Right atrium auricular region (tissue), 2 donors: ENCODE measurements at regions not wholly inside any gene's neighbourhood (a gene's known extent, or its start where the extent isn't known, plus 50 kb on each side); places are given as distances from the start of the nearest gene placed in this dataset.

Source experiments
- DNase-seq: peaks from one replicate; pipeline ENCODE4 v3.0.0-alpha.2; 2019; ENCODE audit warnings: low spot score
- H3K27ac ChIP-seq, 2 donors: fragments of 200-600 bp; sonication (generic); 1 replicate in 1 of 2; 2 replicates in 1 of 2; pipeline ENCODE4 v1.5.1; 2016 to 2019
- H3K27me3 ChIP-seq, 2 donors: fragments of 200-600 bp; sonication (generic); one replicate each; pipeline versions ENCODE4 v1.5.1 to v1.6.0; 2017 to 2019
- H3K36me3 ChIP-seq: fragments of 200-600 bp; sonication (generic); one replicate; pipeline ENCODE4 v1.5.1; 2016
- H3K4me1 ChIP-seq, 2 donors: fragments of 200-600 bp; sonication (generic); one replicate each; pipeline versions ENCODE4 v1.5.1 to v1.6.0; 2017 to 2019
- H3K4me3 ChIP-seq, 2 donors: fragments of 200-600 bp; sonication (generic); 1 replicate in 1 of 2; 2 replicates in 1 of 2; pipeline ENCODE4 v1.5.1; 2017 to 2019; ENCODE audit warnings: mild to moderate bottlenecking in 1 of 2, moderate library complexity in 1 of 2
- H3K9me3 ChIP-seq, 2 donors: fragments of 200-600 bp; sonication (generic); one replicate each; pipeline ENCODE4 v1.5.1; 2019
- TF ChIP-seq, protein P1 (sequence below), 2 donors: fragments of 200-600 bp; sonication (generic); IDR thresholded peaks; one replicate each; pipeline ENCODE4 v1.5.1; 2019; ENCODE audit warnings: antibody characterized with exemption in 2 of 2

DNA sequence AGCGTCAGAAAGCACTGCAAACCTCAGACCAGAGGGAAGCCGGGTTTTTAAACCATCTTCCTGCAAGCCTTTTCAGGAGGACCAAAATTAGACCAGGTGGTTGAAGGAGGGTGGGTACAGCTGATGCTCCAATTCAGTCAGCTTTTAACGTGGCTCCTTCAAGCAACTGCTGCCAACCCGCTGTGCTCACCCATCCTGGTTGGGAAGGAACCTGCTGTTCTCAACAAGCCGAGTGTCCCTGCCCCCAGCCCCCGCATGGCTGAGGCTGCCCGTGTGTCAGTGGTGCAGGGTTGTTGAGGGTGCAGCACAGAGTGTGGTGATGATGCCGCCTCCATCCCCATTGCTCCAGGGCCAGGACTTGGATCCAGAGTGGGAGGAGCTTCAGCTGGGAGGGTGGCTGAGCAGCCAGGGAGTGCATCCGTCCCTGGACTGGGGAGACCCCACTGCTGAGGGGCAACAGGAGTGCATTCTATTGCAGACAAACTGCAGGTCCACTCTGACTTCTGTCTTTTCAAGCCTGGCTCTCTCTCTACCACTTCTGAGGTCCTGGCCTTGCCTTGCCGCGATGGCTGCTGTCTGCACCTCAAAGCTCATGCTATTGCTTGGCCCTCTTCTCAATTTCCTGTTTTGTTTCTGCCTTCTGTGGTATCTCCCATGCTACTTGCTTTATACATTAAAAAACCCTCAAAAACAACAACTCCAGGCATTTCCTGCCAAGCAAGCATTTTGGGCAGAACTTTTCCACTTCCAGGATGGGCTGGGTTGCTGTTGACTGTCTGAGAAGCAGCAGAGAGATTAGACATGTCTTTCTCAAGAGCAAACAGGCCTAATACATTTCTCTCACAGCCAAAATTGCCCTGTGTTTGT, 134.7 kb downstream of the DNAJB6 start:
- peak; percentile 30 for DNase-seq
- no peak overlapping the region for H3K4me3 ChIP-seq
- TF ChIP-seq, protein P1, sequence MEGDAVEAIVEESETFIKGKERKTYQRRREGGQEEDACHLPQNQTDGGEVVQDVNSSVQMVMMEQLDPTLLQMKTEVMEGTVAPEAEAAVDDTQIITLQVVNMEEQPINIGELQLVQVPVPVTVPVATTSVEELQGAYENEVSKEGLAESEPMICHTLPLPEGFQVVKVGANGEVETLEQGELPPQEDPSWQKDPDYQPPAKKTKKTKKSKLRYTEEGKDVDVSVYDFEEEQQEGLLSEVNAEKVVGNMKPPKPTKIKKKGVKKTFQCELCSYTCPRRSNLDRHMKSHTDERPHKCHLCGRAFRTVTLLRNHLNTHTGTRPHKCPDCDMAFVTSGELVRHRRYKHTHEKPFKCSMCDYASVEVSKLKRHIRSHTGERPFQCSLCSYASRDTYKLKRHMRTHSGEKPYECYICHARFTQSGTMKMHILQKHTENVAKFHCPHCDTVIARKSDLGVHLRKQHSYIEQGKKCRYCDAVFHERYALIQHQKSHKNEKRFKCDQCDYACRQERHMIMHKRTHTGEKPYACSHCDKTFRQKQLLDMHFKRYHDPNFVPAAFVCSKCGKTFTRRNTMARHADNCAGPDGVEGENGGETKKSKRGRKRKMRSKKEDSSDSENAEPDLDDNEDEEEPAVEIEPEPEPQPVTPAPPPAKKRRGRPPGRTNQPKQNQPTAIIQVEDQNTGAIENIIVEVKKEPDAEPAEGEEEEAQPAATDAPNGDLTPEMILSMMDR (IDR thresholded peaks at IDR 0.05): no peak
- H3K36me3 ChIP-seq: no peaks in the 10 kb centered on the region
- no peaks in the 10 kb centered on the region for H3K4me1 ChIP-seq
- H3K9me3 ChIP-seq: peaks cover 0 to 20% of the 10 kb centered on the region in 2 donors
- H3K27me3 ChIP-seq: no peaks in the 10 kb centered on the region
- no peak overlapping the region for H3K27ac ChIP-seq

DNA sequence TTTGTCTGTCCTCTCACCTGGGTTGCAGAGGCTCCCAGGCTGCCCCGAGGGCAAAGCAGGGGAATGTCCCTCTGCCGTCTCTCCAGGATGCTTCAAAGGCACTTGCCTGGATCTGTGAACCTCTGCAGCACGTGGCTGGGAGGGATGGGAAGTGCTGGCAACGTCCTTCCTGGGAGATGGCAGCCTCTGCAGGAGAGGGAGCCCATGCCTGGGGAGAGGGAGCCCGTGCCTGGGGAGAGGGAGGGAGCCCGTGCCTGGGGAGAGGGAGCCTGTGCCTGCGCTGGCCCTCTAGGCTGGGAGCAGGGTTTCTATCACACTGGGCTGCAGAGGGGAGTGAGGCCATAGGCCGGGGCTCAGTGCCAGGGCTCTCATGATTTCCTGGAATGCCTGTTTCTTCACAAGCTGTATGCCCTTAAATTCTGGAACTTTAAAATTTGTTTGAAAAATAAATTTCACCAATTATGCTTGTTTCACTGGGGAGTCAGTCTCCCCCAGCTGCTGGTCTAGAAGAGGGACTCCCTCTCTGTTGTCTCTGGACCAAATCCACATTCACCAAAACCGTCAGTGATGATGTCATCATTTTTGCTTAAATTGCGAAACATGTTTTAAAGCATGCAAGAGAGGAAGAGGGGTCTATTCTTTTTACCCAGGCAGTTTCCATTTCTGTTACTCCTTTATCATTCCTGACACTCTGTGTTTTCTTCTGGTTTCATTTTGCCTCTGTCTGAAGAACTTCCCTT, 135.7 kb downstream of the DNAJB6 start:
- Histone ChIP-seq H3K27ac (no peak overlapping the region), H3K36me3 (no peaks in the 10 kb centered on the region), H3K4me3 (no peak overlapping the region), H3K4me1 (no peaks in the 10 kb centered on the region), H3K9me3 (peaks cover 0 to 20% of the 10 kb centered on the region in 2 donors), H3K27me3 (no peaks in the 10 kb centered on the region)
- TF ChIP-seq, protein P1 (IDR thresholded peaks at IDR 0.05): no peak
- peak; percentile 43 for DNase-seq

- no peaks in the 10 kb centered on the region for H3K36me3 ChIP-seq
- TF ChIP-seq, protein P1 (IDR thresholded peaks at IDR 0.05): no peak
- H3K27ac ChIP-seq: no peak overlapping the region
Observed at GRCh38 chr7:157473051-157473569, 136.3 kb downstream of the DNAJB6 start.

DNA sequence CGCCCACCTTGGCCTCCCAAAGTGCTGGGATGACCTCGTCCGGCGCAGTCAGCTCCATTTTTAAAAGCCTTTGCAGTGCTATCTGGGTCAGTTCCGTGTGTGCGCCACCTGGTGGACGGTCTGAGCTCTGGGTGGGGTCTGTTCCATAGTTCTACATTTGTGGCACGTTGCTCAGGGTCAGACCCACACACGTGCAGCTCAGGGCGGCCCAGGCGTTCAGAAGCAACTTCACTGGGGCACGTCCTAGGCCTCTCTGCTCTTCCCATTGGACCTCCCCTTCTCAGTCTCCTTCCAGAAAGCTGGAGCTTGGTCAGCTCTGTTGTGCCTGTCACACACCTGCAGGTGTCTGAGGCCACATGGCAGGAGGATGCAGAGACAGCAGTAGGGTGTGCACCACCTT, 137.9 kb downstream of the DNAJB6 start:
- H3K4me3 ChIP-seq: no peak overlapping the region
- no peaks in the 10 kb centered on the region for H3K36me3 ChIP-seq
- H3K27ac ChIP-seq: no peak overlapping the region
- DNase-seq: peak; percentile 18
- H3K27me3 ChIP-seq: no peaks in the 10 kb centered on the region
- no peaks in the 10 kb centered on the region for H3K4me1 ChIP-seq
- H3K9me3 ChIP-seq: peaks cover 0 to 20% of the 10 kb centered on the region in 2 donors
- TF ChIP-seq, protein P1 (IDR thresholded peaks at IDR 0.05): peak in 1 of 2 donors; percentile 36

More at GRCh38 chr7:157473051-157473569, 136.3 kb downstream of the DNAJB6 start:
- DNase-seq: peak; percentile 13
- Histone ChIP-seq H3K9me3 (peaks cover 0 to 20% of the 10 kb centered on the region in 2 donors), H3K4me3 (no peak overlapping the region), H3K4me1 (no peaks in the 10 kb centered on the region), H3K27me3 (no peaks in the 10 kb centered on the region)

DNA sequence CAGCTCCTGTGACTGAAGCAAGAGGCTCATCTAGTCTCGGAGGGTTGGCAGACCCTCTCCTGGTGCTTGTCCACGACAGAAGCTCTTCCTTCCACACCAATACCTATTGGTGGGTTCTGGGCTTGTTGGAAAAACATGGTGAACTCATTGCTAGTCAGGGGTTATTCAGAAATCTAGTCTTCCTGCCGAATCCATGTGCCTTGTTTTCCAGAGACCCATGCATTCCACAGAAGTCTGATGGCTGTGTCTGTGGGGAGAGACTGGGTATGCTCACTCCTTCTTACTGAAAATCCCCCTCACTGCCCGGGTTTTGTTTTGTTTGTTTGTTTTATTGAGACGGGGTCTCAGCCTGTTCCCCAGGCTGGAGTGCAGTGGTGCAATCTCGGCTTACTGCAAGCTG, 138.3 kb downstream of the DNAJB6 start:
- Histone ChIP-seq H3K27ac (no peak overlapping the region), H3K27me3 (no peaks in the 10 kb centered on the region)

More for the DNA sequence above, 138.3 kb downstream of the DNAJB6 start:
- no peaks in the 10 kb centered on the region for H3K36me3 ChIP-seq
- no peak for DNase-seq
- peaks cover 0 to 20% of the 10 kb centered on the region in 2 donors for H3K9me3 ChIP-seq
- no peaks in the 10 kb centered on the region for H3K4me1 ChIP-seq
- H3K4me3 ChIP-seq: no peak overlapping the region
- TF ChIP-seq, protein P1 (IDR thresholded peaks at IDR 0.05): no peak
